Head of caudate nucleus (tissue), 42 donors: ENCODE measurements at regions not wholly inside any gene's neighbourhood (a gene's known extent, or its start where the extent isn't known, plus 50 kb on each side); places are given as distances from the start of the nearest gene placed in this dataset.
"Not testable (repeated sequence)": the region's sequence is repeated elsewhere in the genome, so short reads cannot be mapped to it uniquely, and the experiment has no call there.

Experiments
- DNase-seq, 42 donors: peaks; one replicate each; pipeline versions ENCODE4 v3.0.0 to v3.0.0-alpha.2; 2020 to 2021; ENCODE audit warnings: mixed read lengths in 7 of 42
- intact Hi-C: fragments of 100-400 bp; cut with DNase I; formaldehyde crosslinking; loops from one replicate; pipeline ENCODE4 v1.15.0; 2022

DNA sequence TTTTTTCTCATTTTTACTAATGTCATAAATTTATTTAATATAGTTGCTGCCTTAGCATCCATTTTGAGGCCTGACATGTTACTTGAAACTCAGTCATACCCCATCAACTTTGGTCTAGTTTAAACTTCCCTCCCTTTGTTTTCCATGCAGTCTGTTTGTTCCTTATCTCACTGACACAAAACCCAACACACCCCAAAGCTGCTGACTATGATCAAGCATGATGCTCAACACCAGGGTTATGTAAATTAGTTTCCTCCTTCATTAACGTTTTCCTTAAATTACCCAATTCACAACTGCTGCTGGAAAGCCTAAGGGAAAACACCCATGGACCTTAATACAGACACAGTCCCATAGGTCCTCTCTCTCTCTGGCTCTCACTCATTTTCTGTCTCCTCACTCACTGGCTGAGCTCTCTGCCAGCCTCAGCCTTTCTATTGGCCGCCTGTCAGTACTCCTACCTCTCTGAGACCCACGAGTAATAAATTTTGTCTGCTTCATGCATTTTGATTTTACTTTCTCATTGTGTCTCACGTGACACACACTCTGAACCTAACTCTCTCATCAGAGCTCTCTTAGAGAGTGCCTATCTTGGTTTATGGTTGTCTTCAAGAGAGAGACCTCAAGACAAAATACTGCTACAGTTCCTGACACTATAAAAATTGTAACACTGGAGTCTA lies 904.5 kb downstream of the C6orf118 start:
- intact Hi-C loops: no loop called here
- no peak for DNase-seq

GRCh38 chr6:164401871-164402270 lies 907.5 kb downstream of the C6orf118 start:
- peak in 6 of 42 donors; percentile 10 to 54 (median 30) for DNase-seq
- intact Hi-C loops: no loop called here

GRCh38 chr6:164398647-164399046 lies 910.8 kb downstream of the C6orf118 start:
- intact Hi-C loops: no loop called here
- no peak for DNase-seq

GRCh38 chr6:164396071-164397047 lies 913.0 kb downstream of the C6orf118 start:
- intact Hi-C loops: no loop called here
- DNase-seq: peak; percentile 16 to 79 (median 47)

- intact Hi-C loops: no loop called here
- DNase-seq: no peak
Measured at GRCh38 chr6:164379795-164380194, 929.6 kb downstream of the C6orf118 start.

DNA sequence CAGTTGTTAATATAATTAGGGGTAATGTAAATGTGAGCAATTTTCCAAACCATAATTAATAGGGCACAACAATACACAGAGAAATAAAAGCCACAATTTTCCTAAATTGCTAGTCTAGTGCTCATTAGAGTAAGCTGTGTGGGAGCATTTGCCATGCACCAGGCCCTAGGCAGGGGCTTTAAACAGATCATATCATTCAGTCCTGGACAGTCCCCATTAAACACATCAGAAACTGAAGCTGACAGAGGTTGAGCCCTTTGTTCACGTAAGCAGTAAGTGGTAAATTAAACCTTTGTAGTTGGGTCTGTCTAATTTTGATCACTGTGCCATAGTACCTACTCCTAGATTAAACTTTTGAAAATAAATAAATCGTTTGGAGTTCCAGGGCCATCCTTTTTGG lies 931.1 kb downstream of the C6orf118 start:
- no peak for DNase-seq
- intact Hi-C loops: no loop called here

- no peak for DNase-seq
- intact Hi-C loops: no loop called here
Measured at GRCh38 chr6:164377348-164377918, 932.0 kb downstream of the C6orf118 start.

DNA sequence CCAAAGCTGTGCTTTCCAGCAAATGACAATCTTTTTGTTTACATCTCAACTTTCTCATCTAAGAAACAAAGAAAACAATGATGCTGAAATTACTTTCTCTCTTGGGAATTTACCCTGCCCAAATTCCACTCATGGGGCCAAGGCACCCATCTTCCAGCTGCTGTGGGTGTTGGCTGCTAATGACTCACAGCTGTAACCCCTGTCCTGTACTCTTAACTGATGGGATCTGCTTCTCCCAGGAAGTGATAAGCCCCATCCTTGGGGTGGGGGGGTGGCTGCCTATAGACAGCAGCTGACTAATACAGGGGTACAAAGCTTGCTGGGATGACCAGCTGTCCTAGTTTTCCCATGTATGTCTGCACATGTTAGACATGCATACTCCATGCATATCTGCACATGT lies 938.6 kb downstream of the C6orf118 start:
- intact Hi-C loops: no loop called here
- DNase-seq: no peak

GRCh38 chr6:164359441-164359840 lies 944.9 kb downstream of the QKI start:
- DNase-seq: no peak
- intact Hi-C loops: no loop called here

GRCh38 chr6:164359036-164359435 lies 944.5 kb downstream of the QKI start:
- intact Hi-C loops: no loop called here

DNA sequence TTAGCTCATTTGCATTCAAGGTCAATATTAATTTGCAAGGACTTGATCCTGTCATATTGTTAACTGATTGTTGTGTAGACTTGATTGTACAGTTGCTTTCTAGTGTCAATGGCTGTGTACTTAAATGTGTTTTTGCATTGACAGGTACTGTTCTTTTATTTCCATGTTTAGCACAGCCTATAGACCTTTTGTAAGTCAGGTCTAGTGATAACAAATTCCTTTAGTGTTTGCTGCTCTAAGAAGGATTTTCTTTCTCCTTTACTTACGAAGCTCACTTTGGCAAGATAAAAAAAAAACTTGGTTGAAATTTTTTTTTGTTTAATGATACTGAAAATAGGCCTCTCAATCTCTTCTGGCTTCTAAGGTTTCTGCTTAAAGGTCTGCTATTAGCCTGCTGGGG lies 942.3 kb downstream of the QKI start:
- intact Hi-C loops: no loop called here
- no peak for DNase-seq

More at GRCh38 chr6:164359036-164359435, 944.5 kb downstream of the QKI start:
- no peak for DNase-seq

DNA sequence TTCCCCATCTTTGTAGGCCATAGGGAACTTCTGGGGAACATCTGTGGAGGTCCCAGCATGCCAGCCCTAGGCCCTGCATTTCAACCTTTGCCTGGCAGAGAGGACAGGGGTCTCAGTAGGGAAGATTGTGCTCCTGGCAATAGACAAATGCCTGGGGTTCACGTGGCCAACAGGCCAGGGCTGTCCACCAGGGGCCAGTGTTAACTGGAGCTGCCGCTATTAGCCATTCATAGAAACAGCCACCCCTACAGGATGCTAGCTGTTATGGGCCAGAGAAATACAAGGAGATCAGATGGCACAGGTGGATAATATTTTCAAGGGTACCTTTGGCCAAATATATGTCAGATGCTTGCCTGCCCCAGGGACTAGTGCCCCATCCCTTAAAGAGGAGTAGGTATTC lies 932.9 kb downstream of the QKI start:
- DNase-seq: no peak
- intact Hi-C loops: no loop called here

DNA sequence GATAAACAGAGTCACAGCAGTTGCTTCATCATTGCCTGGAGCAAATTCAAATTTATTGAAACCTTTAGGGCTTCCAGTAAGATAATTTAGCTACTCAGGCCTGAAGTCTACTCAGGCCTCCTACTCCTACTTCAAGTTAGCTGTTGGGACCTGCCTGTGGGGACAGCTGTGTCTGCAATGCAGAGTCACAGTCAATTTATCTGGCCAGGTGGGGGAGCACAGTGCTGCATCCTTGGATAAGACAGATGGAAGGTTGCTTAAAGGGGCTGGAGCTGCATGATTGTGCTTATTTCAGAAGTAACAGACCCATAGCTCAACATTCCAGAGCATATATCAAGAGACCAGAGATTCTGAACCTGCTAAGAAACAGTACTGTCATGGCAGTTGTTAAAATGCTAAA lies 932.1 kb downstream of the QKI start:
- intact Hi-C loops: no loop called here
- no peak for DNase-seq

DNA sequence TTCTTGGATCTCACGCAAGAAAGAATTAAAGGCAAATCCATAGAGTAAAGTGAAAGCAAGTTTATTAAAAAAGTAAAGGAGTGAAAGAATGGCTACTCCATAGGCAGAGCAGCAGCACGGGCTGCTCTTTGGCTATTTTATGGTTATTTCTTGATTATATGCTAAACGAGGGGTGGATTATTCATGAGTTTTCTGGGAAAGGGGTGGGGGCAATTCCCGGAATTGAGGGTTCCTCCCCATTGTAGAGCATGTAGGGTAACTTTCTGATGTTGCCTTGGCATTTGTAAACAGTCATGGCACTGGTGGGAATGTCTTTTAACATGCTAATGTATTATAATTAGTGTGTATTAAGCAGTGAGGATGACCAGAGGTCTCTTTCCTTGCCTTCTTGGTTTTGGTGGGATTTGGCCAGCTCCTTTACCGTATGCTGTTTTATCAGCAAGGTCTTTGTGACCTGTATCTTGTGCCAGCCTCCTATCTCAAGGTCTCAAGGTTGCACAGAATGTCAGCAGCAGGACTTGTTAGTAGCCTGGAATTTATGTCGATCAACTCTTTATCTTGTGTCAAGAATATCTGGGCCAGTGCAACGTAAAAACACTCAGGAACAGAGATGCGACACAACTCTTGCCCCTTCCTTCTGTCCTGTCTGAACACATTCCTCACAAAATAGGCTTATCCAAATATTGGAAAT lies 931.4 kb downstream of the QKI start:
- intact Hi-C loops: no loop called here
- peak in 4 of 42 donors; percentile 6 to 23 (median 14) for DNase-seq

- intact Hi-C loops: no loop called here
- no peak for DNase-seq
Measured at GRCh38 chr6:164345327-164345726, 930.8 kb downstream of the QKI start.

- peak in 9 of 42 donors; percentile 9 to 59 (median 17) for DNase-seq
- intact Hi-C loops: no loop called here
Measured at GRCh38 chr6:164344801-164345291, 930.3 kb downstream of the QKI start.

- intact Hi-C loops, DNase-seq: not testable (repeated sequence)
Measured at GRCh38 chr6:164339442-164339841, 924.9 kb downstream of the QKI start.

GRCh38 chr6:164337925-164338397 lies 923.4 kb downstream of the QKI start:
- DNase-seq: no peak
- intact Hi-C loops: no loop called here
